GM12864 (cell line): ENCODE measurements at regions not wholly inside any gene's neighbourhood (a gene's known extent, or its start where the extent isn't known, plus 50 kb on each side); places are given as distances from the start of the nearest gene placed in this dataset.

Source experiments
- DNase-seq: peaks from one replicate; pipeline ENCODE4 v3.0.0-alpha.2; 2011; ENCODE audit warnings: low read depth
- H3K4me3 ChIP-seq: 2 replicates; pipeline ENCODE4 v1.5.1; 2011; ENCODE audit warnings: mild to moderate bottlenecking, low read depth, low read length, control low read depth
- TF ChIP-seq, protein P1 (sequence below): IDR thresholded peaks from 2 replicates; pipeline ENCODE4 v1.5.1; 2011; ENCODE audit warnings: low read depth, mild to moderate bottlenecking, moderate library complexity, low read length, control low read depth, inconsistent platforms; ENCODE audit errors: missing control alignments

DNA sequence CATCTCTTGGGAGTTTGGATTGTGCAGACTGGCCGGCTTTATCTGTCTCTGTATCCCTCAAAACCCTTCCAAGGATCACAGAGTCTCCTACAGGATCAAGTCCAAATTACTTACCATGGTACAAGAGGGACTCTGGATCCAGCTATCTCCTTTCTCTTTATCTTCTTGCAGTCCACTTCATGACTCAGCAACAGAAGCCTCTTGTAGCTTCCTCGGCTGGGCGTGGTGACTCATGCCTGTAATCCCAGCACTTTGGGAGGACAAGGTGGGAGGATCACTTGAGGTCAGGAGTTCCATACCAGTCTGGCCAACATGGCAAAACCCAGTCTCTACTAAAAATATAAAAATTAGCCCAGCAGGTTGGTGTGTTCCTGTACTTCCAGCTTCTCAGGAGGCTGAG, 189.7 kb downstream of the BCAT1 start:
- no peak for DNase-seq
- TF ChIP-seq, protein P1, sequence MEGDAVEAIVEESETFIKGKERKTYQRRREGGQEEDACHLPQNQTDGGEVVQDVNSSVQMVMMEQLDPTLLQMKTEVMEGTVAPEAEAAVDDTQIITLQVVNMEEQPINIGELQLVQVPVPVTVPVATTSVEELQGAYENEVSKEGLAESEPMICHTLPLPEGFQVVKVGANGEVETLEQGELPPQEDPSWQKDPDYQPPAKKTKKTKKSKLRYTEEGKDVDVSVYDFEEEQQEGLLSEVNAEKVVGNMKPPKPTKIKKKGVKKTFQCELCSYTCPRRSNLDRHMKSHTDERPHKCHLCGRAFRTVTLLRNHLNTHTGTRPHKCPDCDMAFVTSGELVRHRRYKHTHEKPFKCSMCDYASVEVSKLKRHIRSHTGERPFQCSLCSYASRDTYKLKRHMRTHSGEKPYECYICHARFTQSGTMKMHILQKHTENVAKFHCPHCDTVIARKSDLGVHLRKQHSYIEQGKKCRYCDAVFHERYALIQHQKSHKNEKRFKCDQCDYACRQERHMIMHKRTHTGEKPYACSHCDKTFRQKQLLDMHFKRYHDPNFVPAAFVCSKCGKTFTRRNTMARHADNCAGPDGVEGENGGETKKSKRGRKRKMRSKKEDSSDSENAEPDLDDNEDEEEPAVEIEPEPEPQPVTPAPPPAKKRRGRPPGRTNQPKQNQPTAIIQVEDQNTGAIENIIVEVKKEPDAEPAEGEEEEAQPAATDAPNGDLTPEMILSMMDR = no peak
- no peak overlapping the region for H3K4me3 ChIP-seq

GRCh38 chr12:24756479-24757024, 192.3 kb downstream of the BCAT1 start:
- TF ChIP-seq, protein P1 = no peak
- no peak for DNase-seq
- no peak overlapping the region for H3K4me3 ChIP-seq

- TF ChIP-seq, protein P1 = no peak
- H3K4me3 ChIP-seq = no peak overlapping the region
- DNase-seq = no peak
Measured at GRCh38 chr12:24754690-24755638, 193.9 kb downstream of the BCAT1 start.

- no peak for DNase-seq
- H3K4me3 ChIP-seq = no peak overlapping the region
- TF ChIP-seq, protein P1 = no peak
Measured at GRCh38 chr12:24752763-24753462, 196.0 kb downstream of the BCAT1 start.

DNA sequence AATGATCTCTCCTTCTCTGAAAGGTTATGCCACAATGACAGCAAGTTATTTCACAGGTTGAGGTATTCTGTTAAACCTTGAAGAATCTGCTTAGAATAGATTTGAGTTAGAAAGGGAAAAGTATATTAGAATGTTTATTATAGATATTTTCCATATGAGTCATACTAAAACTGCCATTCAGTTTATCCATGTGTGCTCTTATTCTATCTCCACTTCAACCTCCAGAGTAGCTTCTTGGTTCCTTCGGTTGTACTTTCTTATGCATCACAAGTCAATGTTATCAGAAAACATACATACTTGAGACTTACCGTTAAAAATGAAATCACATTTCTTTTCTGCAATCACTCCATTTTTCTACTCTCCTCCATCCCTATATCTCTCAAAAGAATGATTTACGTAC, 197.7 kb downstream of the BCAT1 start:
- TF ChIP-seq, protein P1 = no peak
- no peak overlapping the region for H3K4me3 ChIP-seq
- DNase-seq = no peak

DNA sequence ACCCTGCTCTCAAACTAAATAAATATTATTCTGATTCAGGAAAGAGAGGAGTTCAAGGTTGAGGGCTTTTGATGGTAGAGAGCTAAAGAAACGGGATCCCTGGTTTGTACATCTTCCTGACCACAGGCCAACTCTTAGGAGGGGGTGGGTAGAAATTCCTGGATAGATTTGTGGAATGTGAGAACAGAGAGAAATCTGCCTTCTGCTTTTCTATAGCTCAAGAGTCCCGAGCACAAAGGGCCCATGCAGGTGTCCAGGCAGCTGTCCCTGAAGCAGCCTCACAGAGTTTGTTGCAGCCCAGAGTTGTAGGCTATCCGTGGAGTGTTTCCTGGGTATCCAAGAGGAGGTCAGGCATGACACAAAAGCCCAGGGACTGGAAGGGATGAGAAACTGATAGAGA, 198.6 kb downstream of the BCAT1 start:
- no peak overlapping the region for H3K4me3 ChIP-seq
- TF ChIP-seq, protein P1 = no peak
- DNase-seq = no peak
